ENCODE measurements at regions not wholly inside any gene's neighbourhood (a gene's known extent, or its start where the extent isn't known, plus 50 kb on each side); places are given as distances from the start of the nearest gene placed in this dataset.

- TF ChIP-seq CTCF (IDR thresholded peaks at IDR 0.05) (no peak), POLR2A (IDR thresholded peaks at IDR 0.05) (no peak)
Measured at GRCh38 chr5:123722451-123722850, 210.5 kb downstream of the CSNK1G3 start.
